SH-SY5Y (cell line): ENCODE measurements at regions not wholly inside any gene's neighbourhood (a gene's known extent, or its start where the extent isn't known, plus 50 kb on each side); places are given as distances from the start of the nearest gene placed in this dataset.

ENCODE experiments used
- GATA2 ChIP-seq: IDR thresholded peaks from 2 replicates; pipeline ENCODE4 v1.6.1; 2011; ENCODE audit warnings: mild to moderate bottlenecking, low read depth, low read length
- GATA3 ChIP-seq: IDR thresholded peaks from 2 replicates; pipeline ENCODE4 v1.6.1; 2011; ENCODE audit warnings: low read depth, mild to moderate bottlenecking, low read length, moderate library complexity

GRCh38 chr2:147222506-147222905 is 622.3 kb upstream of the ACVR2A start:
- TF ChIP-seq GATA3, result no peak
- no peak for TF ChIP-seq GATA2

DNA sequence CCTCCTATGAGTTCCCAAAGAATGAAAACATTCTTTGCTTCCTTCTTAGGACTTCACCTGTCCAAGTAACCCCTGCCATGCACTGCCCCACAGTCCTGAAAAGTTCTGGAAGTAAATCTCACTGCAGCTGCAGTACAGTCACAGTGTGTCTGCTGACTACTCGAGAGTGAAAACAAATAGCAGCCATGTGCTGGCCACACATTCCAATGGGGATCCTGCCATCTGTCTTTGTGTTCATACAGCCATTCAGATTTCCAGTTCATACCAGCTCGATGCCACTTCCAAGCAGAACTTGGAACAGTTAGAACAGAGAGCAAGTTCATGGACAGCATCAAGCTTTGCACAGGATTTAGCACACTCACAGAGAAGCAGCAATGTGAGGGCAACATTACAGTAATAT is 629.9 kb upstream of the ACVR2A start:
- TF ChIP-seq GATA3, result no peak
- no peak for TF ChIP-seq GATA2

- TF ChIP-seq GATA2 (no peak), GATA3 (no peak)
Observed at GRCh38 chr2:147211484-147211883, 633.3 kb upstream of the ACVR2A start.

DNA sequence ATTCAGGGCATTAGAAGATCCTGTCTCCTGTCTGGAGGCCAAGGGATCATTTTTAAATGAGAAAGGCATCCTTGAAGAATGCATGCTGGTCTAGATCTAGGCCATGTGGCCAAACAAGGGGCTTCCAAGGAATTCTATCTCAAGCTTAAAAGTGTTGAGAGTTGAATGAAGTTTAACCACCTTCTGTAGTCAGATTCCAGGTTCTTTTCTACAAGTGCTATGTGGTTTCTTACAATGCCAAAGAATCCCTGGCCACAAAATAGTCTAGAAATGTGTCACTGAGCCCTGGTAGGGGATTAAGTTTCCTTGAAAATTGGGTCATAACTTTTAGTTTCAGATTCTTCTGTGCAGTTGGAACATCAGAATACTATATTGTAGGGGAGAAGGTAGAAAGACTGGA is 640.7 kb upstream of the ACVR2A start:
- TF ChIP-seq GATA2, result no peak

- TF ChIP-seq GATA2, result no peak
- no peak for TF ChIP-seq GATA3
Observed at GRCh38 chr2:147198651-147199171, 646.1 kb upstream of the ACVR2A start.

DNA sequence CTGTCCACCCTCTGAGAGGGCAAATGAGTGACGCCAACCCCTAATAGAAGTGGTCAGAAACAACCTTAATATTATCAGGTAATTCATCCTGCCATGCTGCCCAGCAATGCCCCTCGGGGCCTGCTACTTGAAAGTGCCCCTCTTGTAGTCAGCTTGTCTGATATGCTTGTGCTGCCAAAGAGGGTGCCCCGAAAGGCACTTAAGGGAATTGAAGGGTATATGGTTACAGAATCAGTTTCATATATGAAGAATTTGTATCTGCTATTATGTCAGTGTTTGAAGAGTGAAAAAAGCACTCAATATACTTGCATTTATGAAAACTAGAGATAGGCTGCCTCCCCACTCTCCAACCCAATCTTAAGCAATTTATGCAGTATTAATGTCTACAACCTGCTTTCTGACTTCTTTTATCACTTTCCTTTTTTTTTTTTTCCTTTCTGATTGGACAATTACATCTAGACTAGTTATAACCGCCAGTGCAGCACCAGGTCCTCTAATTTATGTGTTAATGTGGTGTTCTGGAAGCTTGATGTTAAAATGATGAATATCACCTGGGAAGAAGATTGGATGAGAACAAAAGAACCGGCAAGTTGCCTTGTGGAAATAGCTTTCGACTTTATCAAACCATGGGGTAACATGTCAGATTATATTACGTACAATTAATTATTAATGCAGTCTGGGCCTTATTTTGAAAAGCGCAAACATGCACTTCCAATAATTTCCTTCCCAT is 646.9 kb upstream of the ACVR2A start:
- TF ChIP-seq GATA2, result no peak
- TF ChIP-seq GATA3, result no peak

DNA sequence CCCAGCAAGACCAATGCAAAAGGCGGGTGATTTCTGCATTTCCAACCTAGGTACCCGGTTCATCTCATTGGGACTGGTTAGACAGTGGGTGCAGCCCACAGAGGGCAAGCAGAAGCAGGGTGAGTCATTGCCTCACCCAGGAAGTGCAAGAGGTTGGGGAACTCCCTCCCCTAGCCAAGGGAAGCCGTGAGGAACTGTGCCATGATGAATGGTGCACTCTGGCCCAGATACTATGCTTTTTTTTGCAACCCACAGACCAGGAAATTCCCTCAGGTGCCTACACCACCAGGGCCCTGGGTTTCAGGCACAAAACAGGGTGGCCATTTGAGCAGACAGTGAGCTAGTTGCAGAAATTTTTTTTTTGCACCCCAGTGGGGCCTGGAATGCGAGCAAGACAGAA is 662.6 kb upstream of the ACVR2A start:
- no peak for TF ChIP-seq GATA2
- TF ChIP-seq GATA3, result no peak

DNA sequence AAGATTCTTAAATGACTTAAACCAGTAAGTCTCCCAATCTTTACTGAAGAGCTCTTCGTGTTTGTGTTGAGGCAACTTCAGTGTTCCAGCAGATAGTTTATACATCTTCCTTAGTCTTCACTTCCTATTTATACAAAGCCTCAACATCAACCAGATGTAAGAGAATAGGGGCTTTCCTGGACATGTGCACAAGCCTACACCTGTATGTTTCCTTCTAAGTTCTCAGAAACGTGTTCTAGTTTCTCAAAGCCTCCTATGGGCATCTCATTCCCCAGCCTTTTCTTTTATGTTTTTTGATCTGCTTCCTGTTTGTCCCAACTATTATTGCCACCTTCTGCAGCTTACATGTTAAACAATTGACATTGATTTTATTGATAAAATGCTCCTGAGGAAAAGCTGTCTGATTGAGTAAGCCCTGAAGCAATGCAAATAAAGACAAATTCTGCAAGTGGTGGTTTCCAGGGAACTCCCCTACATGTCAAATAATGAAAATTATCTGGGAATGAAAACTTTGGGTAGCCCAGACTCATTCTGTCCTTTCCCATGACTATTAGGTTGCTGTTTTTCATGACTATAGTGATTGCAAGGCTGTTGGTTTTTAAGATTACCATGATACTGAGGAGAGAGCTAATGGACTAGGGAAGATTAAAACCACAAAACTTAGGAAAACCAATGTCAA is 663.3 kb upstream of the ACVR2A start:
- TF ChIP-seq GATA2 (no peak), GATA3 (no peak)

DNA sequence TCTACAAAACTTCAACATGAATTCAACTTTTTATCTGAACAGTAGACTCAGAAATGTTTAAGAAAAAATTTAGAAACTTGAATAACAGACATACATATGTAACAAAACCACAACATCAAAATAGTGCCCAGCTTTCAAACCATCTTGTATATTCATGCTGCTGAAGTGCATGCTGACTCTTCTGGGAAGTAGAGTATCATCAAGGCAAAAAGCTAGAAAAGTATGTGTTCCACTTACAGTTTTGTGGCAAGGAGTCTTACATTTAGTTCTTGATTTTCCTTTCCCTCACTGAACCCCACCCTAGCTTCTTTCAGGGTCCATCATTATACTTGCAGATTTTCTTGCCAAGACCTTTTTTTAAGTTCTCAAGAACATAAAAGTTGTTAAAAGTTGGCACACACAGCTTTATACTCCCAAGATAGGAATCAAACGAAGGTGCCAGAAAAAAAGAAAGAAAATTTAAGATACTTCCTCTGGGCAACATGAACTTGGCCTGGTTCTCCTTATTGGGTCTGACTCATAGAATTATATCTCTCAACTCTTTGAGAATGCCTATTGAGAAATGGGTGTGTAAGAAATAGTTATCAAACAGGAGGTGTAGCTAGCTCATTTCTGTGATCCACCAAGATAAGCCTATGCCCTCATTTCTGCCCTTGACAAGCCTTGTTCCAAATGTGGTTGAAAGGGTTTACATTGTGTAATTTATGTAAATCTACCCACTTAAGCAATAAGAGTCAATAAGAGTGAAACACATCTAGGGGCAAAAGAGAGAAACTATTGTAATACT is 667.6 kb upstream of the ACVR2A start:
- TF ChIP-seq GATA2 (no peak), GATA3 (no peak)

DNA sequence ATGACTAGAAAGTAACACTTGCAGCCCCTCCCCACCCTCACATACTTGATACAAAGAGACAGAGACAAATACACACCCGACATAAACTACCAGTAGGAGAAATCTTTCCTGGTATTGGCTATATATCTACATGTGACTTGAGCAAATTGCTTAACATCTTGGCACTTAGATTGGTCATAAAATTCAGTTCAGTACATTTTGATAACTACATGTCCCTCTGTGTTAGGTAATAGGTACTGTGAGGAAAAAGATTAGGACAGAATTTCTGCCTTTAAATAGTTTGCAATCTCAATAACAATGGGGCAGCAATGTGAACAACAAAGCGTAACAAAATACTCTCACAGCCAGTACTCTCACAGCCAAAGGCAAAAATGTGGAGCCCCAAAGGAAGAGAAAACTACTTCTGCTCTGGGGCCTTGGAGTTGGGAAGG is 670.0 kb upstream of the ACVR2A start:
- TF ChIP-seq GATA2, result no peak
- TF ChIP-seq GATA3, result no peak

GRCh38 chr2:147173798-147174197 is 671.0 kb upstream of the ACVR2A start:
- TF ChIP-seq GATA3 (no peak), GATA2 (no peak)

GRCh38 chr2:147173189-147173581 is 671.6 kb upstream of the ACVR2A start:
- no peak for TF ChIP-seq GATA3
- TF ChIP-seq GATA2, result no peak

DNA sequence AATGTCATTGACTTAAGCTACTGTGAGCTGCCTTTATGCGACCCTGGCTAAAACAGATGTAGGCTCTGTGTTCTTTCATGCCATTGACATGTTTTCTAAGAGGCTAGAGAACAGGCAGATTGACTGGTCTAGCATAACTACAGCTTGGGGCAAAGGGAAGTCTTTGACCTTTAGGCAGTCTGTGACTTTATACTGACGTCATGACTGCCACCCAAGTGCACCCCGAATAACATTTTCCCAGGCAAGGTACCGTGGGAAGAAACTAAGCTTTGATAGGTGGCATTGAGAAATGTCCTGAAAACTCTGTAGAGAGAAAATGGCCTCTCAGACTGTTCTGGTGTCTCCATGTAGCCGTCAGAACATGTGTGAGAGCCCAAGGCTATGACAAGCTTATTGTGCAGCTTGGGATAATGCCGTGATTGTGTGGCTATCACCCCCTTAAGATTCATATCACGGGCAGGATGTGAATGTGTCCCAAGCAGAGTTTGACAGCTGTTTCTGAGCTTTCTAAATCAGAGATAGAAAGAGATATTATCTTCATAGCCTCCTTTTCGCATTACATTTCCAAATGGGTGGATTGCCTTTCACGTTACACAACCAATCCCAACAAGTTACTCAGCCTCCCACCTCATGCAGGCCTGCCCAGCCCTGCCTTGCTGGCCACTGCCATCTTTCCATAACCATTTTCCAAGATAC is 672.2 kb upstream of the ACVR2A start:
- TF ChIP-seq GATA3 (no peak), GATA2 (no peak)

DNA sequence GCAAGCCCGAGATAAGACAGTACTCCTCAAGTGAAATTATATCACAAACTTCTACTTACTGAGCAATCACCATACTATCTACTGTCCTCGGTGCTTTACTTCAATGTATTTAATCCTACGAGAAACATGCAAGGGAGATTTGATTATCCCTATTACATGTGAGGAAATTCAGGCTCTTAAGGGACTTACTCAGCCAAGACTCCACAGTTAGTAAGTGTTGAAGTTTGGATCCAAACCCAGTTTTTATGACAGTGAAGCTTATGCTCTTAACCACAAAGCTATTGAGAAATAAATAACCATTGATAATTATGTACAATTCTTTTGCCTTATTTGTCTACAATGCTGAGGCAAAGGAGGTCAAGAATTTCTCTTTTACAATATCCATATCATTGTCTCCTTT is 672.9 kb upstream of the ACVR2A start:
- no peak for TF ChIP-seq GATA3
- no peak for TF ChIP-seq GATA2
